ENCODE measurements at regions not wholly inside any gene's neighbourhood (a gene's known extent, or its start where the extent isn't known, plus 50 kb on each side); places are given as distances from the start of the nearest gene placed in this dataset.

GRCh38 chr9:106286249-106286648 is 576.7 kb upstream of the ZNF462 start:
- DNase-seq (ENCODE audit: low spot score) = no peak
- Histone ChIP-seq H3K9ac (ENCODE audit: low read depth in 1 of 2, low read length in 2 of 2) (no peak overlapping the region), H3K9me3 (ENCODE audit: control insufficient read depth in 4 of 4, low read length in 3 of 4) (no peaks in the 10 kb centered on the region), H3K4me1 (ENCODE audit: control insufficient read depth in 4 of 4, insufficient read depth in 4 of 4, low read length in 3 of 4) (no peaks in the 10 kb centered on the region), H3K4me3 (ENCODE audit: low read depth in 1 of 3, low read length in 3 of 3) (no peak overlapping the region), H3K27me3 (ENCODE audit: control insufficient read depth in 4 of 4, insufficient read depth in 4 of 4, low read length in 3 of 4) (no peaks in the 10 kb centered on the region), H3K27ac (ENCODE audit: low read depth in 1 of 2, low read length in 2 of 2) (no peak overlapping the region), H3K36me3 (ENCODE audit: control insufficient read depth in 4 of 4, insufficient read depth in 3 of 4, low read depth in 1 of 4, low read length in 3 of 4) (no peaks in the 10 kb centered on the region)
- TF ChIP-seq RXRA (IDR thresholded peaks at IDR 0.05) = no peak
- TF ChIP-seq GABPA (IDR thresholded peaks at IDR 0.05 in 1 of 2, conservative IDR thresholded peaks at IDR 0.05 in 1 of 2) = no peak
- no peak for TF ChIP-seq HNF4A (conservative IDR thresholded peaks at IDR 0.05)
- TF ChIP-seq MAX (IDR thresholded peaks at IDR 0.05) = no peak
- peak; percentile 52 to 67 for TF ChIP-seq RAD21 (IDR thresholded peaks at IDR 0.05)
- TF ChIP-seq REST (IDR thresholded peaks at IDR 0.05) = no peak
- no peak for TF ChIP-seq NR2F2 (IDR thresholded peaks at IDR 0.05)

- Histone ChIP-seq H3K9ac (ENCODE audit: low read depth in 1 of 2, low read length in 2 of 2) (no peak overlapping the region), H3K27me3 (ENCODE audit: control insufficient read depth in 4 of 4, insufficient read depth in 4 of 4, low read length in 3 of 4) (no peaks in the 10 kb centered on the region), H3K4me1 (ENCODE audit: control insufficient read depth in 4 of 4, insufficient read depth in 4 of 4, low read length in 3 of 4) (no peaks in the 10 kb centered on the region), H3K9me3 (ENCODE audit: control insufficient read depth in 4 of 4, low read length in 3 of 4) (no peaks in the 10 kb centered on the region), H3K27ac (ENCODE audit: low read depth in 1 of 2, low read length in 2 of 2) (no peak overlapping the region), H3K4me3 (ENCODE audit: low read depth in 1 of 3, low read length in 3 of 3) (no peak overlapping the region), H3K36me3 (ENCODE audit: control insufficient read depth in 4 of 4, insufficient read depth in 3 of 4, low read depth in 1 of 4, low read length in 3 of 4) (no peaks in the 10 kb centered on the region)
- WGBS = 60% methylated on average over 10 of the region's 10 CpGs
- TF ChIP-seq REST (IDR thresholded peaks at IDR 0.05) (no peak), GABPA (IDR thresholded peaks at IDR 0.05 in 1 of 2, conservative IDR thresholded peaks at IDR 0.05 in 1 of 2) (no peak), ATF3 (IDR thresholded peaks at IDR 0.05) (no peak), CTCF (IDR thresholded peaks at IDR 0.05; ENCODE audit: low read depth, low read length, missing input control) (no peak), HNF4G (IDR thresholded peaks at IDR 0.05) (no peak), FOXA1 (IDR thresholded peaks at IDR 0.05) (no peak), RXRA (IDR thresholded peaks at IDR 0.05) (no peak), SP1 (IDR thresholded peaks at IDR 0.05) (no peak), YY1 (IDR thresholded peaks at IDR 0.05) (no peak), TAF1 (conservative IDR thresholded peaks at IDR 0.05) (no peak), ZBTB33 (IDR thresholded peaks at IDR 0.05) (no peak), FOXA2 (IDR thresholded peaks at IDR 0.05) (no peak)
- no peak for DNase-seq (ENCODE audit: low spot score)
Measured at GRCh38 chr9:106287091-106287631, 575.8 kb upstream of the ZNF462 start.

All from liver (tissue), 8 donors.